Tibial artery (tissue), 4 donors: ENCODE measurements at regions not wholly inside any gene's neighbourhood (a gene's known extent, or its start where the extent isn't known, plus 50 kb on each side); places are given as distances from the start of the nearest gene placed in this dataset.

ENCODE experiments used
- DNase-seq, 2 donors: peaks; one replicate each; pipeline ENCODE4 v3.0.0-alpha.2; 2019
- H3K27ac ChIP-seq, 2 donors: fragments of 200-600 bp; sonication (generic) in 1 of 2; 1 replicate in 1 of 2; 2 replicates in 1 of 2; pipeline ENCODE4 v1.5.1; 2018 to 2019; ENCODE audit warnings: mild to moderate bottlenecking in 1 of 2
- H3K27me3 ChIP-seq, 2 donors: fragments of 200-600 bp; sonication (generic) in 1 of 2; one replicate each; pipeline versions ENCODE4 v1.5.1 to v1.6.0; 2016 to 2019
- H3K36me3 ChIP-seq, 3 donors: fragments of 200-600 bp; sonication (generic) in 2 of 3; one replicate each; pipeline ENCODE4 v1.5.1; 2016 to 2019; ENCODE audit warnings: mild to moderate bottlenecking in 2 of 3
- H3K4me1 ChIP-seq, 4 donors: fragments of 200-600 bp; sonication (generic) in 2 of 4; 1 replicate in 3 of 4; 2 replicates in 1 of 4; pipeline ENCODE4 v1.5.1; 2016 to 2019
- H3K4me3 ChIP-seq, 2 donors: fragments of 200-600 bp; sonication (generic) in 1 of 2; 1 replicate in 1 of 2; 2 replicates in 1 of 2; pipeline ENCODE4 v1.5.1; 2018 to 2019; ENCODE audit warnings: mild to moderate bottlenecking in 2 of 2
- H3K9me3 ChIP-seq, 3 donors: fragments of 200-600 bp; sonication (generic) in 1 of 3; one replicate each; pipeline ENCODE4 v1.5.1; 2016 to 2019
- CTCF ChIP-seq, 2 experiments: fragments of 200-600 bp in 1 of 2; fragments of 450-650 bp in 1 of 2; IDR thresholded peaks; one replicate each; pipeline ENCODE4 v1.5.1; 2017 to 2019; ENCODE audit warnings: antibody characterized with exemption in 2 of 2, mild to moderate bottlenecking in 1 of 2, moderate library complexity in 1 of 2
- intact Hi-C: fragments of 100-400 bp; cut with DNase I; formaldehyde crosslinking; loops from one replicate; pipeline ENCODE4 v1.15.0; 2023; ENCODE audit warnings: low total_unique reads

DNA sequence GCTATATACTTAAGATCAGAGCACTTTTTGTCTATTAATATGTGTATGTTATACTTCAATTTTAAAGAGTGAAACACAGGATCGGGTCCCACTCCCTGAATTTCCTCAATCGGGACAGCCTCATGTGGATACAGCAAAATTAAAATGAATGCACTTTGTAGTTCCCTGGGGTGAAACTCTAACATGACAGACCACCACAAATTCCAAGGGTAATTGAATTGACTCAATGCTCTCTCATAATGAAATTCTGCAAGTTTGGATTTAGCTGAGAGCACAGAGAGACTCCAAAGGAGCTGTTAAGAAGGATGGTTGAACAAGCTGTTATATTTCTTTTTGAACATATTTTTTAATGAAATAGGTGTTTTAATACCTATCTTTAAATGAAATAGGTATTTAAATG lies 413.6 kb downstream of the GXYLT1 start:
- Histone ChIP-seq H3K4me3 (no peak overlapping the region), H3K27me3 (no peaks in the 10 kb centered on the region), H3K36me3 (no peaks in the 10 kb centered on the region), H3K4me1 (no peaks in the 10 kb centered on the region), H3K27ac (no peak overlapping the region), H3K9me3 (no peaks in the 10 kb centered on the region)
- no peak for DNase-seq
- no peak for TF ChIP-seq CTCF (IDR thresholded peaks at IDR 0.05)
- intact Hi-C loops: no loop called here

GRCh38 chr12:41724216-41724615 lies 420.5 kb downstream of the GXYLT1 start:
- DNase-seq: no peak
- H3K36me3 ChIP-seq: no peaks in the 10 kb centered on the region
- H3K9me3 ChIP-seq: no peaks in the 10 kb centered on the region
- no peak for TF ChIP-seq CTCF (IDR thresholded peaks at IDR 0.05)
- H3K27ac ChIP-seq: no peak overlapping the region
- H3K4me3 ChIP-seq: no peak overlapping the region
- no peaks in the 10 kb centered on the region for H3K4me1 ChIP-seq
- intact Hi-C loops: no loop called here
- no peaks in the 10 kb centered on the region for H3K27me3 ChIP-seq

DNA sequence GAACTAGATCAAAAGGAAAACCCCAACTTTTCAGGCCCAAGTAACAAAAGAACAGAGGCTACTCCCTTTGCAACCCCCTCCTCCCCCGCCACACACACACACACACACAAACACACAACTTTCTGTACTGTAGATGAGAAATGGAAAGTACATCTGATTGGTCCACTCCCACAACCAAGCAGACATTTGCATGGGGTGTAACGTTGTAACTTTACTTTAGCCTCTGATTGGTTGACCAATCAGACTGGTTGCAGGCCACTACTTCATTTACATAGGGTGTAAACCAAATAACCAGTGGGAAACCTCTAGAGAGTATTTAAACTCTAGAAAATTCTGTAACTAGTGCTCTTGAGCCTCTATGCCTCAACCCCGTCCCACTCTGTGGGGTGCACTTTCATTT lies 425.5 kb downstream of the GXYLT1 start:
- H3K4me3 ChIP-seq: no peak overlapping the region
- no peaks in the 10 kb centered on the region for H3K27me3 ChIP-seq
- intact Hi-C loops: no loop called here
- TF ChIP-seq CTCF (IDR thresholded peaks at IDR 0.05): no peak
- no peak for DNase-seq
- no peaks in the 10 kb centered on the region for H3K9me3 ChIP-seq
- H3K4me1 ChIP-seq: no peaks in the 10 kb centered on the region
- no peaks in the 10 kb centered on the region for H3K36me3 ChIP-seq
- H3K27ac ChIP-seq: no peak overlapping the region

DNA sequence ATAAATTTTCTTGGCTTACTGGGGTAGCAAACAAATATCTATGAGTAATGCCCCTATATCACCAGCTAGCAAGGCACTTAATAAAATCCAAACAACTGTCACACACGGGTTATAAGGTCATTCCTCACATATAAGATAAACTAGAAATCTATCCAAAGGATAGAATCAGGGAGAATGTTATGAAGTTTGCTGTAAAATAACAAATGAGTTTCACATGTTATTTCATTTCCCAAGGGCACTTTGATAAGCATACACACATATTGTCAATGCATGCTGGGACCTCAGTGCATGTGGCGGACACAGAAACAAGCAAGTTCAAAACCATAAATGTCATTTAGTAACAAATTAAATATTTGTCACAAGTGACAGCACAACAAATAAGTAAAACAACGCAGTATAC lies 429.4 kb downstream of the GXYLT1 start:
- Histone ChIP-seq H3K9me3 (no peaks in the 10 kb centered on the region), H3K27ac (no peak overlapping the region), H3K4me3 (no peak overlapping the region), H3K36me3 (no peaks in the 10 kb centered on the region), H3K4me1 (no peaks in the 10 kb centered on the region), H3K27me3 (no peaks in the 10 kb centered on the region)
- no peak for TF ChIP-seq CTCF (IDR thresholded peaks at IDR 0.05)
- DNase-seq: no peak
- intact Hi-C loops: no loop called here

- TF ChIP-seq CTCF (IDR thresholded peaks at IDR 0.05): no peak
- no peak for DNase-seq
- Histone ChIP-seq H3K4me1 (no peaks in the 10 kb centered on the region), H3K27ac (no peak overlapping the region), H3K4me3 (no peak overlapping the region), H3K9me3 (no peaks in the 10 kb centered on the region), H3K27me3 (no peaks in the 10 kb centered on the region), H3K36me3 (no peaks in the 10 kb centered on the region)
- intact Hi-C loops: no loop called here
These were observed 435.0 kb downstream of the GXYLT1 start for GRCh38 chr12:41709463-41710285.
